B cell (primary cell): ENCODE measurements at regions not wholly inside any gene's neighbourhood (a gene's known extent, or its start where the extent isn't known, plus 50 kb on each side); places are given as distances from the start of the nearest gene placed in this dataset.

Source experiments
- CTCF ChIP-seq: fragments of 200-600 bp; IDR thresholded peaks from one replicate; pipeline ENCODE4 v1.8.0; 2022; ENCODE audit warnings: antibody characterized with exemption, mild to moderate bottlenecking
- EZH2 ChIP-seq: IDR thresholded peaks from 2 replicates; pipeline ENCODE4 v1.6.1; 2012; ENCODE audit warnings: borderline replicate concordance, low read depth, mild to moderate bottlenecking, moderate library complexity, low read length; ENCODE audit not compliant: insufficient read depth, poor library complexity, severe bottlenecking

DNA sequence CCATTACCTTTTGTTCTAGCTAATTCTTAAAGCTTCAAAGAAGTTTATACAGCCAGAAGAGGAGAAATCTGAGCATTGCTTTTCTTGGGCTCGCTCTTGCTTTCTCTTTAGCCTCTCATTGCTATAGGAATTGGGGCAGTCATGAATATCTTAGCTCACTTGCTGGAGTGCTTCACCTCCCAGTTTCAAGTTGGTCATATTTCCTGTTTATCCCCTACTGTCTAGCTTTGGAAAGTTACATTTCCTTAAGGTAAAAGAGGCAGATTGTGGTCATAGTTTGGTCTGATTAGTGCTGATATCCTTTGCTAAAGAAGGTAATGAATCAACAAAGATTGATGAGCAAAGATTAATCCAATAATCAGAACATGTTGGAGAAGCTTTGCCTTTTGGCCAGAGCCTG, 77.7 kb upstream of the GLI3 start:
- TF ChIP-seq CTCF (no peak), EZH2 (no peak)
